Suprapubic skin (tissue), 4 donors: ENCODE measurements at regions not wholly inside any gene's neighbourhood (a gene's known extent, or its start where the extent isn't known, plus 50 kb on each side); places are given as distances from the start of the nearest gene placed in this dataset.
A peak's percentile ranks its signal among the peaks of the same experiment; 100 is the strongest.

Experiments
- DNase-seq, 2 donors: peaks; one replicate each; pipeline ENCODE4 v3.0.0-alpha.2; 2019; ENCODE audit warnings: low spot score in 2 of 2
- H3K27ac ChIP-seq: fragments of 200-600 bp; sonication (generic); one replicate; pipeline ENCODE4 v1.5.1; 2019
- H3K27me3 ChIP-seq: fragments of 200-600 bp; sonication (generic); one replicate; pipeline ENCODE4 v1.5.1; 2019
- H3K36me3 ChIP-seq: fragments of 200-600 bp; sonication (generic); one replicate; pipeline ENCODE4 v1.5.1; 2019
- H3K4me1 ChIP-seq: fragments of 200-600 bp; sonication (generic); one replicate; pipeline ENCODE4 v1.5.1; 2019
- H3K4me3 ChIP-seq: fragments of 200-600 bp; sonication (generic); one replicate; pipeline ENCODE4 v1.5.1; 2019; ENCODE audit warnings: mild to moderate bottlenecking
- H3K9me3 ChIP-seq: fragments of 200-600 bp; sonication (generic); one replicate; pipeline ENCODE4 v1.5.1; 2019
- CTCF ChIP-seq, 2 donors: fragments of 200-600 bp in 1 of 2; fragments of 450-650 bp in 1 of 2; sonication (generic) in 1 of 2; IDR thresholded peaks; one replicate each; pipeline ENCODE4 v1.5.1; 2016 to 2019; ENCODE audit warnings: antibody characterized with exemption in 2 of 2, mild to moderate bottlenecking in 1 of 2, moderate library complexity in 1 of 2
- EP300 ChIP-seq: sonication (generic); formaldehyde crosslinking; IDR thresholded peaks from one replicate; pipeline ENCODE4 v1.6.1; 2017; ENCODE audit warnings: antibody characterized with exemption
- POLR2A ChIP-seq, 2 donors: fragments of 450-650 bp; IDR thresholded peaks; one replicate each; pipeline ENCODE4 v1.6.1; 2017; ENCODE audit warnings: antibody characterized with exemption in 2 of 2, mild to moderate bottlenecking in 2 of 2, moderate library complexity in 2 of 2
- POLR2AphosphoS5 ChIP-seq, 3 donors: sonication (generic); formaldehyde crosslinking; IDR thresholded peaks; one replicate each; pipeline ENCODE4 v1.6.1; 2017; ENCODE audit warnings: antibody characterized with exemption in 3 of 3
- WGBS: methylation state at CpG from one replicate; pipeline ENCODE4 v1.1.5; 2018; 5-methylcytosine and 5-hydroxymethylcytosine counted together

GRCh38 chr2:8541223-8541622 lies 140.6 kb upstream of the ID2 start:
- WGBS = 80% methylated on average over 8 of the region's 8 CpGs
- Histone ChIP-seq H3K4me1 (peaks cover 76% of the 10 kb centered on the region), H3K27ac (no peak overlapping the region)

GRCh38 chr2:8541636-8542035 lies 140.2 kb upstream of the ID2 start:
- Histone ChIP-seq H3K36me3 (no peaks in the 10 kb centered on the region), H3K9me3 (no peaks in the 10 kb centered on the region), H3K27ac (no peak overlapping the region), H3K4me3 (no peak overlapping the region), H3K4me1 (peaks cover 71% of the 10 kb centered on the region), H3K27me3 (no peaks in the 10 kb centered on the region)
- TF ChIP-seq CTCF (IDR thresholded peaks at IDR 0.05) (no peak), EP300 (no peak), POLR2A (IDR thresholded peaks at IDR 0.05) (no peak), POLR2AphosphoS5 (IDR thresholded peaks at IDR 0.05) (no peak)
- DNase-seq = peak in 1 of 2 donors; percentile 12
- 91% methylated on average over 14 of the region's 14 CpGs for WGBS

More at GRCh38 chr2:8541223-8541622, 140.6 kb upstream of the ID2 start:
- no peaks in the 10 kb centered on the region for H3K9me3 ChIP-seq
- peak in 1 of 2 donors; percentile 60 for DNase-seq
- no peaks in the 10 kb centered on the region for H3K36me3 ChIP-seq
- no peak overlapping the region for H3K4me3 ChIP-seq
- no peaks in the 10 kb centered on the region for H3K27me3 ChIP-seq
- TF ChIP-seq POLR2AphosphoS5 (IDR thresholded peaks at IDR 0.05) (no peak), POLR2A (IDR thresholded peaks at IDR 0.05) (no peak), EP300 (no peak), CTCF (IDR thresholded peaks at IDR 0.05) (no peak)

GRCh38 chr2:8542381-8543059 lies 139.3 kb upstream of the ID2 start:
- Histone ChIP-seq H3K4me3 (no peak overlapping the region), H3K36me3 (no peaks in the 10 kb centered on the region), H3K27ac (peak overlapping the region; percentile 30), H3K4me1 (peaks cover 63% of the 10 kb centered on the region), H3K27me3 (no peaks in the 10 kb centered on the region), H3K9me3 (no peaks in the 10 kb centered on the region)
- TF ChIP-seq CTCF (IDR thresholded peaks at IDR 0.05) = no peak
- TF ChIP-seq POLR2AphosphoS5 (IDR thresholded peaks at IDR 0.05) = no peak
- TF ChIP-seq POLR2A (IDR thresholded peaks at IDR 0.05) = no peak
- TF ChIP-seq EP300 = no peak
- 75% methylated on average over 5 of the region's 5 CpGs for WGBS
- no peak for DNase-seq

- H3K4me3 ChIP-seq = no peak overlapping the region
- peaks cover 58% of the 10 kb centered on the region for H3K4me1 ChIP-seq
- WGBS = 85% methylated on average over 4 of the region's 6 CpGs
- DNase-seq = peak; percentile 48 to 63
- H3K9me3 ChIP-seq = no peaks in the 10 kb centered on the region
- H3K36me3 ChIP-seq = no peaks in the 10 kb centered on the region
- H3K27me3 ChIP-seq = no peaks in the 10 kb centered on the region
- TF ChIP-seq POLR2A (IDR thresholded peaks at IDR 0.05) = no peak
- no peak for TF ChIP-seq CTCF (IDR thresholded peaks at IDR 0.05)
- no peak for TF ChIP-seq POLR2AphosphoS5 (IDR thresholded peaks at IDR 0.05)
- TF ChIP-seq EP300 = no peak
- H3K27ac ChIP-seq = peak overlapping the region; percentile 30
Measured at GRCh38 chr2:8543060-8543382, 138.8 kb upstream of the ID2 start.

- H3K4me3 ChIP-seq = no peak overlapping the region
- H3K36me3 ChIP-seq = no peaks in the 10 kb centered on the region
- no peak for TF ChIP-seq EP300
- no peak for TF ChIP-seq CTCF (IDR thresholded peaks at IDR 0.05)
- peak in 1 of 2 donors; percentile 13 for TF ChIP-seq POLR2A (IDR thresholded peaks at IDR 0.05)
- WGBS = 72% methylated on average over 24 of the region's 29 CpGs
- H3K4me1 ChIP-seq = peaks cover 52% of the 10 kb centered on the region
- DNase-seq = peak; percentile 81 to 84
- peak overlapping the region; percentile 49 for H3K27ac ChIP-seq
- H3K9me3 ChIP-seq = no peaks in the 10 kb centered on the region
- no peaks in the 10 kb centered on the region for H3K27me3 ChIP-seq
Measured at GRCh38 chr2:8543383-8544170, 138.3 kb upstream of the ID2 start.
